GM21786 (cell line): ENCODE measurements at regions not wholly inside any gene's neighbourhood (a gene's known extent, or its start where the extent isn't known, plus 50 kb on each side); places are given as distances from the start of the nearest gene placed in this dataset.

Experiments used
- ATAC-seq: cut with Tn5 transposase; IDR thresholded peaks from one replicate; pipeline ENCODE4 v1.9.1; 2021; ENCODE audit not compliant: unreplicated experiment

DNA sequence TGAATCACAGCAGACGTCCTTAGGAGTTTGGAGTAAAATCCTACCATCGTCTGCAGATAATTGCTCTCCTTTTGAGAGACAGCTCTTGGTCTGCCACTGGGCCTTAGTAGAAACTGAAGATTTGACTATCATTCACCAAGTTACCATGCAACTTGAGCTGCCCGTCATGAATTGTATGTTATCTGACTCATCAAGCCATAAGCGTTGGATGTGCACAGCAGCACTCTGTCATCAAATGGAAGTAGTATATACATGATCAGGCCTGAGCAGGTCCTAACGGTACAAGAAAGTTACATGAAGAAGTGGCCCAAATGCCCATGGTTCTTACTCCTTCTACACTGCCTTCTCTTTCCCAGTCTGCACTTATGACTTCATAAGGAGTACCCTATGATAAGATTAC lies 317.8 kb downstream of the GPATCH2 start:
- no peak for ATAC-seq

DNA sequence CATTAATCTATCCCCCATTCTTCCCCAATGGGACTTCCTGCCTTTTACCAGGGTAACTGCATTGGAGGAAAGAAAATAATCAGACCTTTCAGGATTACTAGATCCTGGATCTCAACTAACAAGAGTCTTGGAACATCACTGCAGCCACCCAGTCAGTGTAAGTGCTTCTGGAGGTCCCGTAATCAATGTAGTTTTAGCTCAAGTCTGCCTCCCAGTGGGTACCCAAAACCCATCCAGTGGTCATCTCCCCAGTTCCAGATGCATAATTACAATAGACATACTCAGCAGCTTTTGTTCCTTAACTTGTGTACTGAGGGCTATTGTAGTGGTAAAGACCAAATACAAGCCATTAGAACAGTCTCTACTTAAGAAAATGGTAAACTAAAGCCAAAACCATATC lies 319.1 kb downstream of the GPATCH2 start:
- no peak for ATAC-seq

DNA sequence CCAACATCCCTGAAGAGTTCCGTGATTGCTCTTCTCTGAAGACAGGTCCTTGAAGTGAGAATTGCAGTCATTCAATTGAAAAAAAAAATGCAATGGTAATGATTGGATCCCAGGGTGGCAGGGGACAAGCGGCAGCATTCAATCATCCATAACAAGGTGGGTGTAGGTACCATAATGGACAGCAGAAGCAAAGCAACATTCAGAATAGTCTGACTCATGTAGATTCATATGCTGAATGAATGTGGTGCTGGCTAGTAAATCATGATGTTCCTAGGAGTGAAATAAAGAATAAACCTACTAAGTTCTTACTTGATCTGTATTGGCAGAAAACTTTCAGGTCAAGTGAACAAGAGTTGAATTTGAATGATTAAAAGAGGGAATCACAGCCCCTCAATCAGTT lies 319.6 kb downstream of the GPATCH2 start:
- ATAC-seq = no peak

DNA sequence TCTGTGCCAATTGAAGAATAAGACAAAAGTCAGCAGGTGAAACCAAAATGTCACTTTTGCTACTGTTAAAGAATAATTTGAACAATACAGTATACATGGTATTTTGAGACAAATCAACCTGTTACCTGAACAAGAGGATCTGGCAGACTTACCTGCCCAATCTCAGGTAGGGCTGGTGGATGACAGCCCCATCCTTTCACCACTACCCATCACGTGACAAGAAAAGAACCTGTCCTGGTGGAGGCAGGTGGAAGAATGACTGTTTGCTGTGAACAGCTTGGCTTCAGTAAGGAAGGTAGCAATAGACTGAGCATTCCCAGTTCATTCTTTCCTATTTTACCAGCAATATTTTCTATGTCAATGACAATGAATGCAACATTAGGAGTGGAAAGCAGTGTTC lies 349.6 kb downstream of the GPATCH2 start:
- ATAC-seq = no peak

- ATAC-seq = no peak
Measured at GRCh38 chr1:217275655-217276398, 355.1 kb downstream of the GPATCH2 start.

DNA sequence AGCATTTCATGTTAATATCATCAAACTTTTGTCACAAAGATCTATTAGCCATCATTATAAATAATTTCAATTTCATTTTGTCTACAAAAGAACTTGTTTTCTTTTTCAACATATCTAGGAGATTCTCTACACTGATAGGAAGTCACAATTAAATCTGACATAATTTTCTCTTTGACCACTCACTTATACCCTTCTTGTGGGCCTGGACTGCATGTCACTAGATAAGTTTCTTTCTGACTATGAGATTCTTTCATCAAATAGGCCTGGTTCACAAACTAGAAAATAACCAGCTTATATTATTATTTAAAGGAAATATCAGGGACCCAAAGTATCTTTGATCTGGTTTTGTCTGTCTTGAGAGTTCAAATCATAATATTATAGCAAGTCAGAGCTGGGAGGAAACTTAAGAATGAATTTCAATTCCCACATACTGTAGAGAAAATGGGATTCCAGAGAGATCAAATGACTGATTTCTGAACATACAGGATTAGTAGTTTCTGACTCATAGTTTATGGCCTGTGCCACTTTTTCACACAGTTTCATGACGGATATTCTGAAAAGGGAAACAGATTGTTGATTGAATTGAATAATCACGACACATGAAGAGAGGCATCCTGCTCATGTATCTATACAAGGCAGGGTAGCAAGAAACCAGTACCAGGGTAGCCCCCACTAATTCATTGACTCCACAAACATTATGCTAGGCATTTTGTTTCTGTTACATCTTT lies 355.8 kb downstream of the GPATCH2 start:
- no peak for ATAC-seq

GRCh38 chr1:217274416-217274815 lies 356.5 kb downstream of the GPATCH2 start:
- ATAC-seq = no peak

DNA sequence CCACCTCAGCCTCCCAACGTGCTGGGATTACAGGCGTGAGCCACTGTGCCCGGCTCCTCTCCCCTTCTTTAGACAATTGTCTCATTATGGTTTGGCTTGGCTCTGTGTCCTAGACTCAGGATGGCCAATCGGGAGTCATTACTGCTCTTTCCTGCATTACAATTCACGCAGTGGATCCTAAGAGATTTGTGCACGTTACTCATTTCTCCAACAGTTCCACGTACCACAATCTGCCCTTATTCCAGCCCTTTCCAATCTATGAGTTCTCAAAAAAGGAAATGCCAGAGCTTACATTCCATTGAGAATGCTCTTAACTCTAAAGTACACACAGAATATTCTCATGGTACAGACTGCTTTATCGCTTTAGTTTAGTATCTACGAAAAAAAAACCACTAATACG lies 357.0 kb downstream of the GPATCH2 start:
- no peak for ATAC-seq

- no peak for ATAC-seq
Measured at GRCh38 chr1:217272385-217272784, 358.5 kb downstream of the GPATCH2 start.

- no peak for ATAC-seq
Measured at GRCh38 chr1:217270101-217270500, 360.8 kb downstream of the GPATCH2 start.

DNA sequence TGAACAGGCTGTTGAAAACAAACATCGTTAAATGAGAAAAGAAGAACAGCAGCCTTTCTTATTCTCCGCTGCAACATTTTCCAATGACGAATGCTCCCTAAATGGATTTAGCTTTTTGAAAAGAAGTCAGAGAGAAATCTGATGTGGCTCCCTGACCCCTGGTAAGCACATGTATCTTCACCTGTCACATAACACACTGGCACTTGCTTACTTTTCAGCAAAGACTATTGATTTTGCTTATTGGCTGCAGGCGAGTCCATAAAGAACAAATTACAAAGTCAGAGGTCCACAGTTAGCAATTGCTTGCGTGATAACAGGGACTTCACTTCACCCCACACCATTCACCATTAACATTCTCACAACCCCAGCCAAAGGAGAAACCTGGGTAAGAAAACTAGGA lies 362.8 kb downstream of the GPATCH2 start:
- no peak for ATAC-seq

- ATAC-seq = no peak
Measured at GRCh38 chr1:217261636-217262035, 369.3 kb downstream of the GPATCH2 start.

DNA sequence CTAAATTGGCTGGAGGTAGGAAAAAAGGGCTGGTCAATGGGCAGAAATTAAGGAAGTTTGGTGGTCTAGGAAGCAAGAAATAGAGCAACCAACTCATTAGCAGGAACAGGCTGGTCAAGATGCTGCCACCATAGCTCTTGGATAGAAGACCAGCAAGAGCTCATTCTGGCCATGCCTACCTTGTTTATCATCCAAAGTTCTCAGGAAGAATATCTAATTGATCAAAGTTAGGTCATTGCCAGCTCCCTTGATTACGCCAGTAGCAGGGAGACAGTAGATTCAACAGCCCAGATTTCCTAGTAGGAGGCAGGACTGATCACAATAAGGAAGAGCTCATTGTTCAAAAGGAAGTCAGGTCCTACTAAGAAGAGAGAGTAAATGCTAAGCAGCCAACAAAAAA lies 370.2 kb downstream of the GPATCH2 start:
- no peak for ATAC-seq

DNA sequence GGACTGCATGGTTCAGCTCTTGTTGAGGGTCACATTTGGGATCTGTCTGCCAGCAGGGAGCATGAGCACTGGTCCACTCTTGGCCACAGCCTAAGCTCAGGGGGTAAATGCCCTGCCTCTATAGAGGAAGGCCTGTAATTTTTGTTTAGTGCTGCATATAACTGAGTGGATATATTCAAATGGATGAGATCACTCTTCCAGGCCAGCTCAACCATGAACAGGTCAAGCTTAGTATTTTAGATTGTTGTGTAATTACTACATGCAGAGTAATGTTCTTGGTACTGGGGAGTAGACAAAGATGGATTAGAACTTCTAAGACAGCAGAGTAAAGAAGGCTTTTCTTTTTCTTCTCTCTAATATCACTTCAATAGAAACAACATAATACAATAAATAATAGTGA lies 376.9 kb downstream of the GPATCH2 start:
- no peak for ATAC-seq

DNA sequence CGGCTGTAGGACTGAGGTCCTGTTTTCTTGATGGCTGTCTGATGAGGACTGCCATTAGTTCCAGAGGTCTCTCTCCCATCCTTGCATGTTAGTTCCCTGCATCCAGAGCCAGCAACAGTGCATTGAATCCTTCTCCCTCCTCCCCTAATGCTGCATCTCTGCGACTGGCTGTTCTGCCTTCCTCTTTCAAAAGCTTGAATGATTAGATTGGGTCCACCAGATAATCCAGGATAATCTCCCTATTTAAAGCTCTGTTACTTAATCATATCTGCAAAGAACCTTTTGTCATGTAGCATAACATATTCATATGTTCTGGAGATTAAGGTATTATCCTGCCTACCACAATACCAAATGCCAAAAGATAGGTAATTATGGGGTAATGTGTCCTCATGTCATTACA lies 377.5 kb downstream of the GPATCH2 start:
- no peak for ATAC-seq

GRCh38 chr1:217251121-217251520 lies 379.8 kb downstream of the GPATCH2 start:
- no peak for ATAC-seq

DNA sequence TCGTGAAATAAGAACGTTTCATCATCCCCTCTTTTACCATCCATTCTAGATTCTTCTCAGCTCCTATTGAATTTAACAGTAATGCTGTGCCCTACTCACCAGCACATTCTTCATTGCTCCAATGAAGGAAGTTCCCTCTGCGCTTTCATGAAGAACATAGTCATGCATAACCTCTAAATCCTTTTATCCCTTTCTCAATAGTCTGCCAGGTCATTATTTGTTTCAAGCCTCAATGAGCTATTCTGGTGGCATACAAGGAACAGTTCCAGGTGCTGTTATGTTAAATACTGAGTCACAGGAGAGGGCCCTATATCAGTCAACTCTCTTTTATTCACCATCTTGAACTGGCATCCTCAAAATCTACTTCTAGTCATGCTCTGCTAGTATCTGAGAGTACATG lies 381.0 kb downstream of the GPATCH2 start:
- no peak for ATAC-seq

DNA sequence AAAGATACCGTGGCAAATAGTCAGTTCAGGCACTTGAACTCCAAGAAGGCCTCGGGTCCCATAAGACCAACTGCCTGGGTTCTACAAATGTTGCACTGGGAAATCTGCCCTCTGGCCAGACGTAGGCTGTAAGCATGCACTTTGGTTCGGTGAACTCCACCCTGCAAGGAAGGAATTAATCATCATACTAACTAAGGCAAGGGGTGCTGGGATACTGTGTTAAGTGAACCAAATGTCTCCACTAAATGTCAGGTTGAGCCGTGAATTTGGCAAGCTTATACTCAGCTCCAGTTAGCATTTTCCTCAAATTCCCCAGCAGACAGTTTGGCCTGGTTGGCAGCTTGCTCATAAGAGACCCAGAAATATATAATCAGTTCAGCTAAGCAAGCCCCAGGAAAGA lies 385.9 kb downstream of the GPATCH2 start:
- no peak for ATAC-seq

DNA sequence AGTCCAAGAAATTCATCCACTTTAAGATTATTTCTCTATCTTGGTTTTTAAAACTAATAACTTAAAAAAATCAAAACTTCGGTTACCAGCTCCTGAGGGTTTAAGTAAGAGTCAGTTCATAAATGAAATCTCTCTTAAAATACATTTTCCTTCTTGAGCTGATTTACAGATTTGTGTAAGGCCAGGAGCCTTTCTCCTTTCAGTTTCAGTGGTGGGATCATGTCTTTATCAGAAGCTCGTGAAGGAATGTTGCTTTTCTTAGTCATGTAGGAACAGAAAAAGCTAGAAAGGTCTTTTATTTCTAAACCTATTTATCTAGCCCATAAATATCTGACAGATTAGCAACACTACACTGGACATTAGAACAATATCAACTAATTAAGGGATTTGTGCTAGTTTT lies 390.2 kb downstream of the GPATCH2 start:
- no peak for ATAC-seq

GRCh38 chr1:217238945-217239344 lies 391.9 kb downstream of the GPATCH2 start:
- ATAC-seq = no peak

DNA sequence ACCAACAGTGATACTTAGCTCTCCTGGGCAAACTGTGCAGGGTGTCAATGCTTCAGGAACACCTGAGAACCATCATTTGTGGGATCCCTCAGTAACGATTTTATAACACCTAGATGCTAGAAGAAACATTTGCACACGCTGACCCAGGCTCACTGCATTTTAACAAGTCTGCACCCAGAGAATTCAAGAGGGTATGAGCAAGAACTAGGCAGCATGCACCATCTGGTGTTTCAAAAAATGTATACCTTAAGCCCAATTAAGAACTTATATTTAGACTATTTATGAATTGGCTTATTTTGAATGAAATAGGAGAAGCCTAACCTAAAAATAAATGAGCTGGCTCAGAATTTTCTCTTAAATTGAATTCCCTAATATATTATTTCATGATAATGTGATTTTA lies 400.5 kb downstream of the GPATCH2 start:
- no peak for ATAC-seq

DNA sequence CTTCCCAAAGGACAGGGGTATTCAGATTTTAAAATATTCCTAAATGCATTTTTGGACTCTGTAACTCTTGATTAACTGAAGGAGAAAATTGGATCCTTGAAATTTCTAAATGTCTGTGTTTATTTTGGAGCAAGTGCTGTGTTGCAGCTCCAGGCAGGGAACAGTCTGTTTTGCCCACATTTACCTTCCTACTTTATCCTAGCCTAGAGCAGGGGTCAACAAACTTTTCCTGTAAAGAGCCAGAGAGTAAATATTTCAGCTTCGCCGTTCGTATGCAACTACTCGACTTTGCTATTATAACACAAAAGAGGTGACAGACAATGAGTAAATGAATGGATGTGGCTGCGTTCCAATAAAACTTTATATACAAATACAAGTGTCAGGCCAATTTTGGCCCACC lies 402.2 kb downstream of the GPATCH2 start:
- no peak for ATAC-seq

DNA sequence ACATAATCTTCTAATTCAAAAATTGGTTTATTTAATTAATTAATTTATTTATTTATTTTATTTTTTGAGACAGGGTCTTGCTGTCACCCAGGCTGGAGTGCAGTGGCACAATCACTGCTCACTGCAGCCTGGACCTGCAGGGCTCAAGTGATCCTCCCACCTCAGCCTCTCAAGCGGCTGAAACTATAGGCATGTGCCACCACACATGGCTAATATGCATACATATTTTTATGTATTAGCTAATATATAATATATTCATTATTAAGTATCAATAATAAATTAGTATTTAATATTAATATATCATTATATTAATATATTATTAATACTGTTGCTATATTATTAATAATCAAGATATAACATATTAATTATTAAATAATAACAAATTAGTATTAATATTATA lies 406.7 kb downstream of the GPATCH2 start:
- ATAC-seq = no peak
